ENCODE measurements at regions not wholly inside any gene's neighbourhood (a gene's known extent, or its start where the extent isn't known, plus 50 kb on each side); places are given as distances from the start of the nearest gene placed in this dataset.

GRCh38 chr13:106906426-106906996, 338.6 kb upstream of the ARGLU1 start:
- Histone ChIP-seq H4K20me1 (replicated peaks; ENCODE audit: control insufficient read depth, insufficient read depth, low read length) (no peaks in the 10 kb centered on the region), H3K9me1 (ENCODE audit: control insufficient read depth, insufficient read depth, low read length) (no peaks in the 10 kb centered on the region), H3K9me3 (replicated peaks; ENCODE audit: control insufficient read depth, insufficient read depth, low read depth, low read length) (no peaks in the 10 kb centered on the region), H3K4me1 (replicated peaks in 1 of 2; ENCODE audit: control insufficient read depth in 2 of 2, insufficient read depth in 2 of 2, low read length in 2 of 2) (no peaks in the 10 kb centered on the region), H3K79me2 (ENCODE audit: control insufficient read depth, insufficient read depth, low read length) (no peaks in the 10 kb centered on the region), H3K36me3 (ENCODE audit: control insufficient read depth, insufficient read depth, low read length) (no peaks in the 10 kb centered on the region), H2AFZ (ENCODE audit: low read depth, low read length) (no peak overlapping the region), H3K27ac (ENCODE audit: extremely low read depth, low read depth, low read length) (no peak overlapping the region), H3K27me3 (ENCODE audit: control insufficient read depth in 2 of 2, insufficient read depth in 2 of 2, low read length in 2 of 2) (no peaks in the 10 kb centered on the region), H3K9ac (ENCODE audit: insufficient read depth in 1 of 2, low read depth in 2 of 2, low read length in 2 of 2) (no peak overlapping the region), H3K4me3 (no peak overlapping the region), H3K4me2 (ENCODE audit: insufficient read depth, low read length) (no peak overlapping the region)
- in situ Hi-C loops (cut with MboI) (no loop called here), intact Hi-C loops (cut with micrococcal nuclease) (no loop called here)
- no TSS peak for BruUV-seq (replicated peaks)
- DNase-seq (ENCODE audit: extremely low read depth in 1 of 4, low spot score in 3 of 4) (no peak), ATAC-seq (no peak), FAIRE-seq (no peak)
- CTCF ChIA-PET (ENCODE audit: low intra/inter-chr PET ratio): no interaction called here
- TF ChIP-seq TAF9B (IDR thresholded peaks at IDR 0.05; ENCODE audit: partially characterized antibody): no peak
- TF ChIP-seq MEIS2 (IDR thresholded peaks at IDR 0.05; ENCODE audit: partially characterized antibody): no peak
- TF ChIP-seq STAG1 (CRISPR knock-in tag; IDR thresholded peaks at IDR 0.05; ENCODE audit: borderline replicate concordance): no peak
- no peak for TF ChIP-seq MCM2 (IDR thresholded peaks at IDR 0.05; ENCODE audit: low read depth)
- TF ChIP-seq ZNF507 (tag; conservative IDR thresholded peaks at IDR 0.05): no peak
- TF ChIP-seq DEAF1 (CRISPR knock-in tag; IDR thresholded peaks at IDR 0.05): no peak
- no peak for TF ChIP-seq MCM7 (IDR thresholded peaks at IDR 0.05)
- TF ChIP-seq BRF2 (IDR thresholded peaks at IDR 0.05; ENCODE audit: borderline replicate concordance, insufficient read depth, insufficient read length): no peak
- no peak for TF ChIP-seq E2F6 (IDR thresholded peaks at IDR 0.05; ENCODE audit: borderline replicate concordance in 1 of 2, extremely low read depth in 1 of 2, insufficient read depth in 1 of 2, insufficient read length in 1 of 2, low read depth in 1 of 2, low read length in 1 of 2, poor library complexity in 1 of 2, severe bottlenecking in 1 of 2)
- no peak for TF ChIP-seq JUND (IDR thresholded peaks at IDR 0.05; ENCODE audit: borderline replicate concordance, low read depth, low read length)
- no peak for TF ChIP-seq JUND (tag; IDR thresholded peaks at IDR 0.05; ENCODE audit: borderline replicate concordance, low read depth, low read length)
- no peak for TF ChIP-seq MLX (CRISPR knock-in tag; conservative IDR thresholded peaks at IDR 0.05)
- no peak for TF ChIP-seq HOXB6 (CRISPR knock-in tag; IDR thresholded peaks at IDR 0.05; ENCODE audit: borderline replicate concordance)
- TF ChIP-seq STAT5B (CRISPR knock-in tag; IDR thresholded peaks at IDR 0.05): no peak
- POLR2A ChIA-PET: no interaction called here
- 0% methylated on average over 13 of the region's 13 CpGs for WGBS (ENCODE audit: insufficient coverage, low coverage, missing lambda C conversion rate)

Data from K562 (cell line).